Esophagus squamous epithelium (tissue), 4 donors: ENCODE measurements at regions not wholly inside any gene's neighbourhood (a gene's known extent, or its start where the extent isn't known, plus 50 kb on each side); places are given as distances from the start of the nearest gene placed in this dataset.

Experiments
- CTCF ChIP-seq, 6 experiments: fragments of 450-650 bp in 4 of 6; fragments of 200-600 bp in 2 of 6; sonication (generic) in 2 of 6; IDR thresholded peaks; one replicate each; pipeline ENCODE4 v1.5.1; 2016 to 2019; ENCODE audit warnings: antibody characterized with exemption in 6 of 6, mild to moderate bottlenecking in 4 of 6, moderate library complexity in 4 of 6
- POLR2A ChIP-seq, 4 donors: fragments of 450-650 bp; IDR thresholded peaks; one replicate each; pipeline ENCODE4 v1.6.1; 2017; ENCODE audit warnings: antibody characterized with exemption in 4 of 4, mild to moderate bottlenecking in 4 of 4, moderate library complexity in 3 of 4

GRCh38 chr18:68288408-68288807 is 426.5 kb downstream of the TMX3 start:
- no peak for TF ChIP-seq CTCF (IDR thresholded peaks at IDR 0.05)
- TF ChIP-seq POLR2A (IDR thresholded peaks at IDR 0.05), result no peak
